ENCODE measurements at regions not wholly inside any gene's neighbourhood (a gene's known extent, or its start where the extent isn't known, plus 50 kb on each side); places are given as distances from the start of the nearest gene placed in this dataset.
"Not testable (repeated sequence)": the region's sequence is repeated elsewhere in the genome, so short reads cannot be mapped to it uniquely, and the experiment has no call there.

DNA sequence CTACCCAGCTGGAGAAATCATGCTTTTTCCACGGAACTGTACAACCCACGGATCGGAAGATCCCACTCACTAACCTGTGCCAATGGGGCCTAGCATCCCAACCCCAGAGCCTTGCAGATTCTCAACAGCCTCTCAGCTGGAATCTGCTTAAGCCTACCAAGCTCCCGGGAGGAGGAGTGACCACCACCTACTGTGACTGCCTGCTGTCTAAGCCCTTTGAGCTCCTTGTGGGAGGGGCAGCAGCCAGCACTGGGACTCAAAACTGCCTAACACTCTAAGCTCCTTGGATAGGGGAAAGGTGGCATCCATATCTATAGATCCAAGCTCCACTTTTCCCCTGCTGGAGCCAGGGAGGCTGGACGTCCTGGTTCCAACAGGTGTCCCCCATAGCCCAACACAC is 254.4 kb upstream of the CNTNAP2 start:
- Histone ChIP-seq H3K36me3 (ENCODE audit: control insufficient read depth in 1 of 2, insufficient read depth in 2 of 2, low read length in 2 of 2) (no peaks in the 10 kb centered on the region), H3K27ac (ENCODE audit: low read length) (no peak overlapping the region), H3K27me3 (ENCODE audit: low read depth, low read length) (no peaks in the 10 kb centered on the region), H3K4me3 (ENCODE audit: low read depth in 1 of 2, low read length in 2 of 2) (no peak overlapping the region), H3K4me1 (ENCODE audit: control insufficient read depth in 1 of 2, insufficient read depth in 2 of 2, low read length in 2 of 2) (no peaks in the 10 kb centered on the region), H3K9me3 (ENCODE audit: control insufficient read depth in 1 of 2, low read length in 2 of 2) (peaks cover 0 to 2% of the 10 kb centered on the region in 2 donors)

DNA sequence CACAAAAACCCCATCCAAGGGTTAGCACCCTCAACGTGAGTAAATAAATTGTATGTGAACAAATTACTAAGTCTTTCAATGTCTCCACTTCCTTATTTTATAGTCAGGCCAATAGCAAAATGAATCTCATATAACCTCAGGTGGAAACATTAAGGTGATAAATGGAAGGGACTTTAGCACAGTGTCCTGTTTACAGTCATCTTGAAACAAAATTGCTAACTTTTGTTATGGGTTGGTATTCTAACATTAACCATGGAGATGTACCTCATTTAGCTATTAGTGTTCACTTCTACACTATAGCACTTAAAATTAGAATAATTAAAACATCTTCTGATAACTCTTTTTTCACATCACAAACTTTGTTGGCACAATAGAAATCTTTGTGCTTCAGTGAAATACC is 255.8 kb upstream of the CNTNAP2 start:
- Histone ChIP-seq H3K27ac (ENCODE audit: low read length) (no peak overlapping the region), H3K9me3 (ENCODE audit: control insufficient read depth in 1 of 2, low read length in 2 of 2) (peaks cover 0 to 7% of the 10 kb centered on the region in 2 donors), H3K4me3 (ENCODE audit: low read depth in 1 of 2, low read length in 2 of 2) (no peak overlapping the region), H3K4me1 (ENCODE audit: control insufficient read depth in 1 of 2, insufficient read depth in 2 of 2, low read length in 2 of 2) (no peaks in the 10 kb centered on the region), H3K36me3 (ENCODE audit: control insufficient read depth in 1 of 2, insufficient read depth in 2 of 2, low read length in 2 of 2) (no peaks in the 10 kb centered on the region), H3K27me3 (ENCODE audit: low read depth, low read length) (no peaks in the 10 kb centered on the region)

DNA sequence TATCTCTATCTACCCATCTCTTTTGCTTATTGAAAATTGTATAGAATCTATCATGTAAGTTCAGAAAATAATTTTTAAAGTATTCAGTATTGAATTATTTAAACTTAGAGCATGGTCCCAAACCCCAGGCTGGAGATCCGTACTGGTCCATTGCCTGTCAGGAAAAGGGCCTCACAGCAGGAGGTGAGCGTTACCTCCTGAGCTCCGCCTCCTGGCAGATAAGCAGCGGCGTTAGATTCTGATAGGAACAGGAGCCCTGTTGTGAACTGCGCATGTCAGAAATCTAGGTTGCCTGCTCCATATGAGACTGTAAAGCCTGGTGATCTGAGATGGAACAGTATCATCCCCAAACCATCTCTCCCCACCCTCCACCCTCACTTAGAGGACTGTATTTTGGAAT is 266.0 kb upstream of the CNTNAP2 start:
- Histone ChIP-seq H3K27me3 (ENCODE audit: low read depth, low read length) (no peaks in the 10 kb centered on the region), H3K4me1 (ENCODE audit: control insufficient read depth in 1 of 2, insufficient read depth in 2 of 2, low read length in 2 of 2) (no peaks in the 10 kb centered on the region), H3K36me3 (ENCODE audit: control insufficient read depth in 1 of 2, insufficient read depth in 2 of 2, low read length in 2 of 2) (no peaks in the 10 kb centered on the region), H3K27ac (ENCODE audit: low read length) (no peak overlapping the region), H3K9me3 (ENCODE audit: control insufficient read depth in 1 of 2, low read length in 2 of 2) (no peaks in the 10 kb centered on the region), H3K4me3 (ENCODE audit: low read depth in 1 of 2, low read length in 2 of 2) (no peak overlapping the region)

DNA sequence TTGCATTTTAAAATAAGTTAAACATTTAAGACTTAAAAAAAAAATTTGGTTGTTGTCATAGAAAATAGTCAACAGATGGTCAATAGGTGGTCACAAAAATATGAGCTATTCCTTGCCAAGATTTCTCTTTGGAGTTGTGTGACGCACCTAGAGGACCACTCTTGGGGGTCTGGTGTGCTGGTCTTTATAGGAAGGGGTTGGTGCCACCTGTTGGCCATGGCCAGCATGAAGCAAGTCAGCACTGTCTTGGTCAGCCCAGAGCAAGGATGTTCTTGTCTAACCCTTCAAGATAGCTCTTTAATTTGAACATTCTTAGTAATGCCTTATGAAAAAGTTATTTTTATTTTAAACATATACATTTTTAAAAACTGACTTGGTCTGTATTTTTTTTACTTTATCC is 267.9 kb upstream of the CNTNAP2 start:
- H3K36me3 ChIP-seq (ENCODE audit: control insufficient read depth in 1 of 2, insufficient read depth in 2 of 2, low read length in 2 of 2): no peaks in the 10 kb centered on the region
- H3K27me3 ChIP-seq (ENCODE audit: low read depth, low read length): no peaks in the 10 kb centered on the region
- H3K4me3 ChIP-seq (ENCODE audit: low read depth in 1 of 2, low read length in 2 of 2): no peak overlapping the region
- no peaks in the 10 kb centered on the region for H3K9me3 ChIP-seq (ENCODE audit: control insufficient read depth in 1 of 2, low read length in 2 of 2)
- H3K4me1 ChIP-seq (ENCODE audit: control insufficient read depth in 1 of 2, insufficient read depth in 2 of 2, low read length in 2 of 2): no peaks in the 10 kb centered on the region
- H3K27ac ChIP-seq (ENCODE audit: low read length): no peak overlapping the region

DNA sequence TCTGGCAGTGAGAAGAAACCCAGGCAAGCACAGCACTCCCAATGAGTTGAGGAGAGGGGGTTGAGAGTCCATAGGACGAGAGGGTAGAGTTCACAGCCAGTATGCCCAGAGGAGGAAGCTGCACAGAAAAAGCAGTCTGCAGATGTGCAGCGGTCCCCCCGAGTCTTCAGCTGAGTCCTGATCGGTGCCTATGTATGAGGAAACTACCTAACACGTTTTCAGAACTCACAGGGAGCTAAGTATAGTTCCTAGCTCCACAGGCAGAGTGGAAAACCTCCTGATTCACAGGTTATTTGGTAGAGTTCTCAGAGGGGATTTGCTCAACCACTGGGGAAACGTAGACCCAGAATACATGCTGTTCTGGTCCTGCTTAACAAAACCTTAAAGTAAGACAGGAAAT is 271.3 kb upstream of the CNTNAP2 start:
- Histone ChIP-seq H3K36me3 (ENCODE audit: control insufficient read depth in 1 of 2, insufficient read depth in 2 of 2, low read length in 2 of 2) (no peaks in the 10 kb centered on the region), H3K9me3 (ENCODE audit: control insufficient read depth in 1 of 2, low read length in 2 of 2) (no peaks in the 10 kb centered on the region), H3K27ac (ENCODE audit: low read length) (no peak overlapping the region), H3K27me3 (ENCODE audit: low read depth, low read length) (no peaks in the 10 kb centered on the region), H3K4me1 (ENCODE audit: control insufficient read depth in 1 of 2, insufficient read depth in 2 of 2, low read length in 2 of 2) (no peaks in the 10 kb centered on the region), H3K4me3 (ENCODE audit: low read depth in 1 of 2, low read length in 2 of 2) (no peak overlapping the region)

DNA sequence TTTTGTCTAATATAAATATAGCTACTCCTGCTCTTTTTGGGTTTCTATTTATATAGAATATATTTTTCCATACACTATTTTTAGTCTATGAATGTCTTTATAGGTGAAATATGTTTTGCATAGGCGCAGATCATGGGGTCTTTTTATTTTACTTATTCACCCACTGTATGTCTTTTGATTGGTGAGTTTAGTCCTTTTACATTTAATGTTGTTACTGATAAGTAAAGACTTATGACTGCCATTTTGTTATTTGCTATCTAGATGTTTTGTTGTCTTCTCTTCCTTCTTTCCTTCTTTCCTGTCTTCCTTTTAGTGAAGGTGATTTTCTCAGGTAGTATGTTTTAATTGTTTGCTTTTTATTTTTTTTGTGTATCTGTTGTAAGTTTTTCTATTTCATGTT is 276.8 kb upstream of the CNTNAP2 start:
- Histone ChIP-seq H3K27ac (ENCODE audit: low read length) (no peak overlapping the region), H3K4me1 (ENCODE audit: control insufficient read depth in 1 of 2, insufficient read depth in 2 of 2, low read length in 2 of 2) (no peaks in the 10 kb centered on the region), H3K9me3 (ENCODE audit: control insufficient read depth in 1 of 2, low read length in 2 of 2) (peaks cover 0 to 6% of the 10 kb centered on the region in 2 donors), H3K36me3 (ENCODE audit: control insufficient read depth in 1 of 2, insufficient read depth in 2 of 2, low read length in 2 of 2) (no peaks in the 10 kb centered on the region), H3K27me3 (ENCODE audit: low read depth, low read length) (no peaks in the 10 kb centered on the region), H3K4me3 (ENCODE audit: low read depth in 1 of 2, low read length in 2 of 2) (no peak overlapping the region)

DNA sequence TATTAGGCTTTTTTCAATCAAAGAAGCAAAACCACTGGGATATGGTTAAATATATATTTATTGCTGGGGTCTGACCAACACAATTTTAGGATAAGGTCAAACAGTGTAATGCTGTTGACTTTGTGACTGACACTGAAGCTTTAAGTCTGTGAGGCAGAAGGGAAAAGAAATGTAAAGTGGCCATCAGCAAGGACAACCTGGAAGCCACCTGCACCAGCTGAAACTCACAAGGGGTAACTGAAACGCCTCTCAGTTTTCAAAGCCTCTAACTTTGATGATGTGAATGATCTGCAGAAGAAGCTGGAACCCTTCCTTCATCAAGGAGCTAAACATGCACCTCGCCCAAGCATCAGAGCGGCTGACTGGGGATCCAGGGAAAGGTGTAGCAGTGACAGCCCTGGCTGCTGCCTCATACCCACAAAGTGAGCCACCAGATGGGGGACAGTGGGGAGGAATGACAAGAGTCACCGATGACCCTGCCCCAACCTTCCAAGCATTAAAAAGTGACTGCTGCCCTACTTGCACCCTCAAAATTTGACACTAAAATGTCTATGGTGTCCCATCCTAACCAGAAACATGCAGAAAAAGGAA is 284.9 kb upstream of the CNTNAP2 start:
- no peaks in the 10 kb centered on the region for H3K36me3 ChIP-seq (ENCODE audit: control insufficient read depth in 1 of 2, insufficient read depth in 2 of 2, low read length in 2 of 2)
- no peaks in the 10 kb centered on the region for H3K4me1 ChIP-seq (ENCODE audit: control insufficient read depth in 1 of 2, insufficient read depth in 2 of 2, low read length in 2 of 2)
- peaks cover 0 to 6% of the 10 kb centered on the region in 2 donors for H3K9me3 ChIP-seq (ENCODE audit: control insufficient read depth in 1 of 2, low read length in 2 of 2)
- H3K27ac ChIP-seq (ENCODE audit: low read length): no peak overlapping the region
- no peak overlapping the region for H3K4me3 ChIP-seq (ENCODE audit: low read depth in 1 of 2, low read length in 2 of 2)
- no peaks in the 10 kb centered on the region for H3K27me3 ChIP-seq (ENCODE audit: low read depth, low read length)

DNA sequence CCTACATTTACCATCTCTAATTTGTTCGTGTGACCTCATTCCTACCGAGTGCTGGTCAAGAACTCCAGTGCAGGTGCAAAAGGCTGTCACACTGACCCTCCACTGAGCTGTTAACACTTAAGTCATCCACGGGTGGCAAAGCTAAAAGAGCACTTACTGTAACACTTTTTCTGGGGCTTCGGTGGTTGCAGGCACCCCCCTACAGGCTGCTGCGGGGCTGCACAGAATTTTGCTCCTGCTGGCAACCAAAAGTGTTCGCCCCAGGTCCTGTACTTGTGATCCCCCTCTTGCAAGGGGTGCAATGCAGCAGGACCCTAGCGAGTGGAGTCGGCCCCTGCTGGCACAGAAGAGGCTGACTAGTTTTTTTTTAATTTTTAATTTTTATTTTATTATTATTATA is 298.9 kb upstream of the CNTNAP2 start:
- Histone ChIP-seq H3K4me1 (ENCODE audit: control insufficient read depth in 1 of 2, insufficient read depth in 2 of 2, low read length in 2 of 2) (no peaks in the 10 kb centered on the region), H3K27ac (ENCODE audit: low read length) (no peak overlapping the region), H3K9me3 (ENCODE audit: control insufficient read depth in 1 of 2, low read length in 2 of 2) (peaks cover 0 to 7% of the 10 kb centered on the region in 2 donors), H3K27me3 (ENCODE audit: low read depth, low read length) (no peaks in the 10 kb centered on the region), H3K4me3 (ENCODE audit: low read depth in 1 of 2, low read length in 2 of 2) (no peak overlapping the region), H3K36me3 (ENCODE audit: control insufficient read depth in 1 of 2, insufficient read depth in 2 of 2, low read length in 2 of 2) (no peaks in the 10 kb centered on the region)

DNA sequence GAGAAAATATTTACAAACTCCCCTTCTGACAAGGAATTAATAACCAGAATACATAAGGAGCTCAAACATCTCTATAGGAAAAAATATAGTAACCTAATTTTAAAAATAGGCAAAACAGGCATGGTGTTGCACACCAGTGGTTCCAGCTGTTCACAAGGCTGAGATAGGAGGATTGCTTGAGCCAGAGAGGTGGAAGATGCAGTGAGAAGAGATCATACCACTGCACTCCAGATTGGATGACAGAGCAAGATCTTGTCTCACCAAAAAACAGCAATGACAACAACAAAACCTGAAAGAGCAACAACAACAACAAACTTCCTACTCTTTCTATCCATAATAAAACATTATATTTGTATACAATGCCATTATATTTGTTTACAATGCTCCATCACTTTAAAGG is 304.4 kb upstream of the CNTNAP2 start:
- H3K27me3 ChIP-seq (ENCODE audit: low read depth, low read length): no peaks in the 10 kb centered on the region
- peaks cover 0 to 1% of the 10 kb centered on the region in 2 donors for H3K9me3 ChIP-seq (ENCODE audit: control insufficient read depth in 1 of 2, low read length in 2 of 2)
- no peaks in the 10 kb centered on the region for H3K36me3 ChIP-seq (ENCODE audit: control insufficient read depth in 1 of 2, insufficient read depth in 2 of 2, low read length in 2 of 2)
- no peak overlapping the region for H3K27ac ChIP-seq (ENCODE audit: low read length)
- no peak overlapping the region for H3K4me3 ChIP-seq (ENCODE audit: low read depth in 1 of 2, low read length in 2 of 2)
- no peaks in the 10 kb centered on the region for H3K4me1 ChIP-seq (ENCODE audit: control insufficient read depth in 1 of 2, insufficient read depth in 2 of 2, low read length in 2 of 2)

DNA sequence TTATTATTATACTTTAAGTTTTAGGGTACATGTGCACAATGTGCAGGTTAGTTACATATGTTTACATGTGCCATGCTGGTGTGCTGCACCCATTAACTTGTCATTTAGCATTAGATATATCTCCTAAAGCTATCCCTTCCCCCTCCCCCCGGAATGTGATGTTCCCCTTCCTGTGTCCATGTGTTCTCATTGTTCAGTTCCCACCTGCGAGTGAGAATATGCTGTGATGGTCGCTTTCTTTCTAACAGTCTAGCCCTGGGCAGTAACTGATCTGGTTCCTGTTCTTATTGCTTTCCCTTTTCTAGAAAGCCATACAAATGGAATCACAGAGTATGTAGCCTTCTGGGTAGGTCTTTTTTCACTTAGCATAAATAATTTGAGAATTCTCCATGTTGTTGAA is 311.1 kb upstream of the CNTNAP2 start:
- not testable (repeated sequence) for H3K9me3 ChIP-seq (ENCODE audit: control insufficient read depth in 1 of 2, low read length in 2 of 2); H3K4me3 ChIP-seq (ENCODE audit: low read depth in 1 of 2, low read length in 2 of 2); H3K4me1 ChIP-seq (ENCODE audit: control insufficient read depth in 1 of 2, insufficient read depth in 2 of 2, low read length in 2 of 2); H3K27ac ChIP-seq (ENCODE audit: low read length); H3K27me3 ChIP-seq (ENCODE audit: low read depth, low read length); H3K36me3 ChIP-seq (ENCODE audit: control insufficient read depth in 1 of 2, insufficient read depth in 2 of 2, low read length in 2 of 2)

DNA sequence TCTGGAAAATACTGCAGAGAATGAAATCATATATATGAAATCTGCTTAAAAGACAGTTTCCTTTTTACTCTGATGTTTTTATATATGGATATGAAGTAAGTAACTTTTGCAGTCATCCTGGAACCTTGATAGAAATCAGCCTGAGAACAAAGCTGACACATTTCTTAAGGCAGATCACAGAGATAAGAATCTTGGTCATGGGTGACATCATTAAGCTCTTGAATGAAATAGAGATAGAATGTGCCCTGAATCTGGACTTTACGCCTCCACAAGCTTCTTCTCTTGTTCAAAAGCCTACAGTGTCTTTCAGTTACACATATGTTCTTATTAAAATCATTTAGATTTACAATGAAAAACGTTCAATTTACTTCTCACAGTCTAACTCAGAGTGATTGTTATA is 319.1 kb upstream of the CNTNAP2 start:
- no peaks in the 10 kb centered on the region for H3K9me3 ChIP-seq (ENCODE audit: control insufficient read depth in 1 of 2, low read length in 2 of 2)
- H3K4me1 ChIP-seq (ENCODE audit: control insufficient read depth in 1 of 2, insufficient read depth in 2 of 2, low read length in 2 of 2): no peaks in the 10 kb centered on the region
- H3K36me3 ChIP-seq (ENCODE audit: control insufficient read depth in 1 of 2, insufficient read depth in 2 of 2, low read length in 2 of 2): no peaks in the 10 kb centered on the region
- H3K4me3 ChIP-seq (ENCODE audit: low read depth in 1 of 2, low read length in 2 of 2): no peak overlapping the region
- H3K27me3 ChIP-seq (ENCODE audit: low read depth, low read length): no peaks in the 10 kb centered on the region
- H3K27ac ChIP-seq (ENCODE audit: low read length): no peak overlapping the region

DNA sequence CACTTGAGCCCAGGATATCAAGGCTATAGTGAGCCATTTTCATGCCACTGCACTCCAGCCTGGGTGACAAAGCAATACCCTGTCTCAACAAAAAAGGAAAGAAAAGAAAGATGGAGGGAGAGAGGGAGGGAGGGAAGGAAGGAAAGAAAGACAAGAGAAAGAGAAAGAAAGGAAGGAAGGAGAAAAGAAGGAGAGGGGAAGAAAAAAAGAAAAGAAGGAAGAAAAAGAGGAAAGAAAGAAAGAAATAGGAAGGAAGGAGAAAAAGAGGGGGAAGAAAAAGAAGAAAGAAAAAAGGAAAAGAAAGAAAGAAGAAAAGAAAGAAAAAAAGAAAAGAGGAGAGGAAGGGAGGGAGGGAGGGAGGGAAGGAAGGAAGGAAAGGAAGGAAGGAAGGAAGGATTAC is 321.5 kb upstream of the CNTNAP2 start:
- Histone ChIP-seq H3K4me1 (ENCODE audit: control insufficient read depth in 1 of 2, insufficient read depth in 2 of 2, low read length in 2 of 2) (no peaks in the 10 kb centered on the region), H3K4me3 (ENCODE audit: low read depth in 1 of 2, low read length in 2 of 2) (no peak overlapping the region), H3K36me3 (ENCODE audit: control insufficient read depth in 1 of 2, insufficient read depth in 2 of 2, low read length in 2 of 2) (no peaks in the 10 kb centered on the region), H3K9me3 (ENCODE audit: control insufficient read depth in 1 of 2, low read length in 2 of 2) (no peaks in the 10 kb centered on the region), H3K27ac (ENCODE audit: low read length) (no peak overlapping the region), H3K27me3 (ENCODE audit: low read depth, low read length) (no peaks in the 10 kb centered on the region)

Measured in muscle layer of duodenum (tissue), 2 donors.